ENCODE measurements at regions not wholly inside any gene's neighbourhood (a gene's known extent, or its start where the extent isn't known, plus 50 kb on each side); places are given as distances from the start of the nearest gene placed in this dataset.

DNA sequence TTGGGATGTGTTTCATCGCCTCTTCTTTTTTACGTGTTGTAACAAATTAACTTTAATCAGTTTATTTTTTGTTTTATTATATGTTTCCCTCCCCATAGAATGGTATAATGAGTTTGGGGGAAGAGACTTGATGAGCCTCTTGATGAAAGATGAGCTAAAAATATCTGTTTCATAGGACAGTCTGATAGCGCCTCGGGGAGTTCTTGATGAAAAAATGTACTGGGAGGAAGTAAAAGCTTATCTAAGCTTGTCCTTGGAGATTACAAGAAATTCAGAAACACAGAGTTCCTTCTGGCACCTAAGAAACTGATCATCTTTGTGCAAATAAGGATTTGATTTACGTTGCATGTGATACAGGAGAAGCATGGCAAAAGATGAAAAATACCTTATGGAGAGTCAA, 350.2 kb upstream of the CDH8 start:
- TF ChIP-seq POLR2AphosphoS5 (IDR thresholded peaks at IDR 0.05) (no peak), POLR2A (IDR thresholded peaks at IDR 0.05) (no peak)
- TF ChIP-seq, protein P1, sequence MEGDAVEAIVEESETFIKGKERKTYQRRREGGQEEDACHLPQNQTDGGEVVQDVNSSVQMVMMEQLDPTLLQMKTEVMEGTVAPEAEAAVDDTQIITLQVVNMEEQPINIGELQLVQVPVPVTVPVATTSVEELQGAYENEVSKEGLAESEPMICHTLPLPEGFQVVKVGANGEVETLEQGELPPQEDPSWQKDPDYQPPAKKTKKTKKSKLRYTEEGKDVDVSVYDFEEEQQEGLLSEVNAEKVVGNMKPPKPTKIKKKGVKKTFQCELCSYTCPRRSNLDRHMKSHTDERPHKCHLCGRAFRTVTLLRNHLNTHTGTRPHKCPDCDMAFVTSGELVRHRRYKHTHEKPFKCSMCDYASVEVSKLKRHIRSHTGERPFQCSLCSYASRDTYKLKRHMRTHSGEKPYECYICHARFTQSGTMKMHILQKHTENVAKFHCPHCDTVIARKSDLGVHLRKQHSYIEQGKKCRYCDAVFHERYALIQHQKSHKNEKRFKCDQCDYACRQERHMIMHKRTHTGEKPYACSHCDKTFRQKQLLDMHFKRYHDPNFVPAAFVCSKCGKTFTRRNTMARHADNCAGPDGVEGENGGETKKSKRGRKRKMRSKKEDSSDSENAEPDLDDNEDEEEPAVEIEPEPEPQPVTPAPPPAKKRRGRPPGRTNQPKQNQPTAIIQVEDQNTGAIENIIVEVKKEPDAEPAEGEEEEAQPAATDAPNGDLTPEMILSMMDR (IDR thresholded peaks at IDR 0.05) = no peak
- Histone ChIP-seq H3K27ac (no peak overlapping the region), H3K4me1 (replicated peaks) (no peaks in the 10 kb centered on the region), H3K4me3 (no peak overlapping the region), H3K9me3 (no peaks in the 10 kb centered on the region), H3K27me3 (replicated peaks; ENCODE audit: insufficient read depth) (no peaks in the 10 kb centered on the region), H3K36me3 (no peaks in the 10 kb centered on the region)
- WGBS = 52% methylated on average over 5 of the region's 5 CpGs
- intact Hi-C loops (cut with DNase I) = no loop called here
- no peak for DNase-seq (ENCODE audit: low spot score)

DNA sequence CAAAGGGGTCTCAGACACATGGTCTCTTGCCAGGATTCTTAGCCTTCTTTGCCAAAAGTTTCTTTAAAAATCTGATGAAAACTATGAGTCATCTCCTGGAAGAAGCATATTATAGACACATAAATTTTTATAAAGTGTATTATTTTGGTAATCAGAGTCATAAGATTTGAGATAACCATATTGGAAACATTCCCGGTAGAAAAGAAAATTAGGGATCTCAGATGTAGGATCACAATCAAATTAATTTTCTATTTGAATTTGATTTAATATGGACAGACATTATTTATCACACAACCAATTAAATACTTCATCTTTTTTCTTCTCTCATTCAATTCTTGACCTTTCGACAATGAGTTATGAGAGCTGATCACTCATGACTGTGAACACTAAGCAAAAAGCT, 347.7 kb upstream of the CDH8 start:
- TF ChIP-seq POLR2AphosphoS5 (IDR thresholded peaks at IDR 0.05) (no peak), POLR2A (IDR thresholded peaks at IDR 0.05) (no peak)
- TF ChIP-seq, protein P1 (IDR thresholded peaks at IDR 0.05) = no peak

DNA sequence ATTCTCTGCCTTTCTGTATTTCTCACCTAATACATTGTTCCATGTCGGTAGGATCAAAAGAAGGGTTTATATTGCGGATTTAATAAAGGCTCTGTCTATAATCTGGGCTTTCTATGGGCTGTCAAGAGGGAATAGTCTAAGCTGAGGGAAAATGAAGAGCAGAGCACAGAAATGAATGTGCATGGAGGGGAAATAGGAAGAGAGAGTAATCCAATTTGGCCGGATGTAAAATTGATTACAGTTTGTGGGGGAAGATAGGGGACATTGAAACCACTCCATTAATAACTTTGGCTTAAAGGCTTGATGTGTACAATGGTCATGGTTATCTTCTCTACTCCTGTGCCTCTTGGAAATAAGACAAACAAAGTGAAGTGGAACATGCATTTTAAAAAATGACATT, 334.2 kb upstream of the CDH8 start:
- H3K9me3 ChIP-seq = no peaks in the 10 kb centered on the region
- intact Hi-C loops (cut with DNase I) = no loop called here
- H3K27me3 ChIP-seq (replicated peaks; ENCODE audit: insufficient read depth) = no peaks in the 10 kb centered on the region
- no peaks in the 10 kb centered on the region for H3K36me3 ChIP-seq
- no peak for TF ChIP-seq POLR2AphosphoS5 (IDR thresholded peaks at IDR 0.05)
- TF ChIP-seq POLR2A (IDR thresholded peaks at IDR 0.05) = no peak
- TF ChIP-seq, protein P1 (IDR thresholded peaks at IDR 0.05) = no peak
- DNase-seq (ENCODE audit: low spot score) = no peak
- H3K4me1 ChIP-seq (replicated peaks) = no peaks in the 10 kb centered on the region
- H3K4me3 ChIP-seq = no peak overlapping the region
- 73% methylated on average over 3 of the region's 3 CpGs for WGBS
- no peak overlapping the region for H3K27ac ChIP-seq

More for the DNA sequence above, 347.7 kb upstream of the CDH8 start:
- Histone ChIP-seq H3K27ac (no peak overlapping the region), H3K36me3 (no peaks in the 10 kb centered on the region), H3K4me3 (no peak overlapping the region), H3K27me3 (replicated peaks; ENCODE audit: insufficient read depth) (no peaks in the 10 kb centered on the region), H3K9me3 (no peaks in the 10 kb centered on the region), H3K4me1 (replicated peaks) (no peaks in the 10 kb centered on the region)
- WGBS = 73% methylated on average over 2 of the region's 2 CpGs
- intact Hi-C loops (cut with DNase I) = no loop called here
- no peak for DNase-seq (ENCODE audit: low spot score)

DNA sequence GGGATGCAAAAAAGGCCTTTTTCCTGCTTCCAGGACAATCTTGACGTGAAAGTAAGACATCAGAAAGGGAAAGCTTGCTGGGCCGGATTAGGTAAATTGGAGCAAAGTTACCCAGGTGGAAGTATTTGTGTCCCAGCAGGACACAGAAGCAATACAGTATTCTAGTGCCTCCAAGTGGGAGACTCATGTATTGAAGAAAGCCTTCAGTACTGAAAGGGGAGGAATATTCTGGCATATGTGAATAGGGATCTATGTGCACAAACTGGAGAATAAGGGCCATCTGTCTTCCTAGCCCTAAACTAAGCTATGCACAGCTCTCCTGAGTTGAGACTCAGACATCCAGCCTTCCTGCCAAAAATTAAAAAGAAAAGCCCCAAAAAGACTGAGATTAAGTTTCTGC, 327.3 kb upstream of the CDH8 start:
- Histone ChIP-seq H3K27me3 (replicated peaks; ENCODE audit: insufficient read depth) (no peaks in the 10 kb centered on the region), H3K9me3 (no peaks in the 10 kb centered on the region), H3K4me3 (no peak overlapping the region), H3K27ac (no peak overlapping the region), H3K36me3 (no peaks in the 10 kb centered on the region), H3K4me1 (replicated peaks) (no peaks in the 10 kb centered on the region)
- DNase-seq (ENCODE audit: low spot score) = no peak
- no peak for TF ChIP-seq POLR2A (IDR thresholded peaks at IDR 0.05)
- TF ChIP-seq POLR2AphosphoS5 (IDR thresholded peaks at IDR 0.05) = no peak
- TF ChIP-seq, protein P1 (IDR thresholded peaks at IDR 0.05) = no peak
- intact Hi-C loops (cut with DNase I) = no loop called here
- WGBS = 81% methylated on average over 2 of the region's 2 CpGs

DNA sequence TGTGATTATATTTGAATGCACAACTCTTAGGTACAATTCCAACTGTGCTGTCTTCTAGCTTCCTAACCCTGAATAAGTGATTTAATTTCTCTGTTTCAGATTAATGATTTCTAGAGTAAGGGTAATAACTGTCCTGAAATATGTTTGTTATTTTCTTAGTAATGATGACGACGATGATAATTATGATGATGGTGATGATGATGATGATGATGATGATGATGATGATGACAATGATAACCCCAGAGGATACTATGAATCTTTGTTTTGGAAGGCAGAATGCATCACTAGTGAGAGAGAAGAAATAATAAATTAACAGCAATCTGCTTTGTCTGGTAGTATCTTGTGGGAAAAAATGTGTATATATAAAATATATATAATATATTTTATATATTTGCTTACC, 317.1 kb upstream of the CDH8 start:
- no peak for DNase-seq (ENCODE audit: low spot score)
- intact Hi-C loops (cut with DNase I) = no loop called here
- no peak for TF ChIP-seq POLR2A (IDR thresholded peaks at IDR 0.05)
- TF ChIP-seq POLR2AphosphoS5 (IDR thresholded peaks at IDR 0.05) = no peak
- TF ChIP-seq, protein P1 (IDR thresholded peaks at IDR 0.05) = no peak
- no peaks in the 10 kb centered on the region for H3K9me3 ChIP-seq
- H3K4me3 ChIP-seq = no peak overlapping the region
- 99% methylated on average over 2 of the region's 2 CpGs for WGBS
- H3K27ac ChIP-seq = no peak overlapping the region
- no peaks in the 10 kb centered on the region for H3K27me3 ChIP-seq (replicated peaks; ENCODE audit: insufficient read depth)
- H3K36me3 ChIP-seq = no peaks in the 10 kb centered on the region
- H3K4me1 ChIP-seq (replicated peaks) = no peaks in the 10 kb centered on the region

Measured in prostate gland (tissue), 2 donors.